ENCODE measurements at regions not wholly inside any gene's neighbourhood (a gene's known extent, or its start where the extent isn't known, plus 50 kb on each side); places are given as distances from the start of the nearest gene placed in this dataset.

- dilution Hi-C loops (cut with MboI; ENCODE audit: extremely low pct_ligation_motif_present, low sequenced_read_pairs) (no loop called here), intact Hi-C loops (cut with micrococcal nuclease) (no loop called here)
- H3K9ac ChIP-seq (replicated peaks; ENCODE audit: extremely low read depth, insufficient read depth, low read length), result no peak overlapping the region
Observed at GRCh38 chr6:45808917-45809316, 206.7 kb downstream of the CLIC5 start.

More at GRCh38 chr6:45808917-45809316, 206.7 kb downstream of the CLIC5 start:
- Histone ChIP-seq H2AFZ (ENCODE audit: low read depth, low read length) (no peak overlapping the region), H3K36me3 (ENCODE audit: control insufficient read depth in 2 of 2, extremely low read depth in 1 of 2, insufficient read depth in 2 of 2, low read length in 2 of 2) (no peaks in the 10 kb centered on the region), H3K27ac (ENCODE audit: insufficient read depth, low read depth, low read length) (no peak overlapping the region), H4K20me1 (replicated peaks; ENCODE audit: control insufficient read depth, extremely low read depth, insufficient read depth, low read length) (no peaks in the 10 kb centered on the region), H3K4me3 (replicated peaks in 1 of 3; ENCODE audit: insufficient read depth in 1 of 3, low read depth in 1 of 3, low read length in 3 of 3) (no peak overlapping the region), H3K4me2 (ENCODE audit: insufficient read depth, low read length) (no peak overlapping the region), H3K27me3 (ENCODE audit: control insufficient read depth in 2 of 2, insufficient read depth in 2 of 2, low read length in 2 of 2) (no peaks in the 10 kb centered on the region), H3K9me3 (replicated peaks; ENCODE audit: control insufficient read depth, insufficient read depth, low read length) (no peaks in the 10 kb centered on the region), H3K4me1 (ENCODE audit: control insufficient read depth, extremely low read depth, insufficient read depth, low read length) (no peaks in the 10 kb centered on the region), H3K79me2 (ENCODE audit: control insufficient read depth, insufficient read depth, low read length) (no peaks in the 10 kb centered on the region), H3K9me1 (replicated peaks; ENCODE audit: control insufficient read depth, extremely low read depth, insufficient read depth, low read length) (no peaks in the 10 kb centered on the region)
- no peak for DNase-seq (ENCODE audit: low read depth, low spot score)
- CTCF ChIA-PET, result interaction anchor here (0.9 to 2.3 kb wide), 2 partner anchors 18 to 1333 kb away, joined by 3 to 5 read pairs; no protein-coding TSS in a partner anchor
- POLR2A ChIA-PET, result no interaction called here
- no peak for TF ChIP-seq MYC (IDR thresholded peaks at IDR 0.05; ENCODE audit: low read depth, low read length)
- no peak for TF ChIP-seq POLR2A (IDR thresholded peaks at IDR 0.05; ENCODE audit: low read depth, low read length)
- TF ChIP-seq, protein P1, sequence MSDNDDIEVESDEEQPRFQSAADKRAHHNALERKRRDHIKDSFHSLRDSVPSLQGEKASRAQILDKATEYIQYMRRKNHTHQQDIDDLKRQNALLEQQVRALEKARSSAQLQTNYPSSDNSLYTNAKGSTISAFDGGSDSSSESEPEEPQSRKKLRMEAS (IDR thresholded peaks at IDR 0.05; ENCODE audit: insufficient read depth, insufficient read length), result no peak
- TF ChIP-seq, protein P2, sequence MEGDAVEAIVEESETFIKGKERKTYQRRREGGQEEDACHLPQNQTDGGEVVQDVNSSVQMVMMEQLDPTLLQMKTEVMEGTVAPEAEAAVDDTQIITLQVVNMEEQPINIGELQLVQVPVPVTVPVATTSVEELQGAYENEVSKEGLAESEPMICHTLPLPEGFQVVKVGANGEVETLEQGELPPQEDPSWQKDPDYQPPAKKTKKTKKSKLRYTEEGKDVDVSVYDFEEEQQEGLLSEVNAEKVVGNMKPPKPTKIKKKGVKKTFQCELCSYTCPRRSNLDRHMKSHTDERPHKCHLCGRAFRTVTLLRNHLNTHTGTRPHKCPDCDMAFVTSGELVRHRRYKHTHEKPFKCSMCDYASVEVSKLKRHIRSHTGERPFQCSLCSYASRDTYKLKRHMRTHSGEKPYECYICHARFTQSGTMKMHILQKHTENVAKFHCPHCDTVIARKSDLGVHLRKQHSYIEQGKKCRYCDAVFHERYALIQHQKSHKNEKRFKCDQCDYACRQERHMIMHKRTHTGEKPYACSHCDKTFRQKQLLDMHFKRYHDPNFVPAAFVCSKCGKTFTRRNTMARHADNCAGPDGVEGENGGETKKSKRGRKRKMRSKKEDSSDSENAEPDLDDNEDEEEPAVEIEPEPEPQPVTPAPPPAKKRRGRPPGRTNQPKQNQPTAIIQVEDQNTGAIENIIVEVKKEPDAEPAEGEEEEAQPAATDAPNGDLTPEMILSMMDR (IDR thresholded peaks at IDR 0.05; ENCODE audit: extremely low read depth in 1 of 2, insufficient read depth in 1 of 2, low read depth in 1 of 2, low read length in 2 of 2), result no peak
- TF ChIP-seq FOS (IDR thresholded peaks at IDR 0.05; ENCODE audit: borderline replicate concordance, insufficient read depth, low read length), result no peak
- TF ChIP-seq JUN (IDR thresholded peaks at IDR 0.05; ENCODE audit: borderline replicate concordance, insufficient read depth, insufficient read length, low read depth), result no peak
- TF ChIP-seq EZH2 (IDR thresholded peaks at IDR 0.05; ENCODE audit: borderline replicate concordance, low read depth, low read length, severe bottlenecking), result no peak
- no peak for TF ChIP-seq GATA2 (IDR thresholded peaks at IDR 0.05; ENCODE audit: insufficient read depth, insufficient read length, low read depth, low read length)
- TF ChIP-seq POLR2AphosphoS5 (IDR thresholded peaks at IDR 0.05; ENCODE audit: insufficient read depth, low read depth, low read length), result no peak
- no TSS peak for BruUV-seq (replicated peaks)
- FAIRE-seq, result no peak

Measured in endothelial cell of umbilical vein (primary cell).